Nephron (organoid): ENCODE measurements at regions not wholly inside any gene's neighbourhood (a gene's known extent, or its start where the extent isn't known, plus 50 kb on each side); places are given as distances from the start of the nearest gene placed in this dataset.

Experiments
- H3K27ac Mint-ChIP-seq, 3 experiments: 2 replicates each; pipeline ENCODE4 v1.8.0; 2020; ENCODE audit warnings: mixed read lengths in 3 of 3, mild to moderate bottlenecking in 2 of 3, moderate library complexity in 1 of 3
- H3K27me3 Mint-ChIP-seq: 2 replicates; pipeline ENCODE4 v1.8.0; 2021; ENCODE audit warnings: low read depth, mild to moderate bottlenecking, moderate library complexity, mixed read lengths
- H3K36me3 Mint-ChIP-seq: 2 replicates; pipeline ENCODE4 v1.8.0; 2020; ENCODE audit warnings: low read depth, mixed read lengths
- H3K4me1 Mint-ChIP-seq: 2 replicates; pipeline ENCODE4 v1.8.0; 2020; ENCODE audit warnings: mixed read lengths
- H3K4me3 Mint-ChIP-seq, 3 experiments: 2 replicates each; pipeline ENCODE4 v1.8.0; 2020; ENCODE audit warnings: mild to moderate bottlenecking in 3 of 3, mixed read lengths in 3 of 3, moderate library complexity in 2 of 3
- H3K9me3 Mint-ChIP-seq: 2 replicates; pipeline ENCODE4 v1.8.0; 2020; ENCODE audit warnings: mixed read lengths
- TF ChIP-seq, protein P1 (sequence below), 3 experiments: fragments of 200-600 bp; sonication (generic); IDR thresholded peaks; one replicate each; pipeline ENCODE4 v1.5.0; 2021; ENCODE audit warnings: antibody characterized with exemption in 3 of 3; ENCODE audit not compliant: unreplicated experiment in 3 of 3

DNA sequence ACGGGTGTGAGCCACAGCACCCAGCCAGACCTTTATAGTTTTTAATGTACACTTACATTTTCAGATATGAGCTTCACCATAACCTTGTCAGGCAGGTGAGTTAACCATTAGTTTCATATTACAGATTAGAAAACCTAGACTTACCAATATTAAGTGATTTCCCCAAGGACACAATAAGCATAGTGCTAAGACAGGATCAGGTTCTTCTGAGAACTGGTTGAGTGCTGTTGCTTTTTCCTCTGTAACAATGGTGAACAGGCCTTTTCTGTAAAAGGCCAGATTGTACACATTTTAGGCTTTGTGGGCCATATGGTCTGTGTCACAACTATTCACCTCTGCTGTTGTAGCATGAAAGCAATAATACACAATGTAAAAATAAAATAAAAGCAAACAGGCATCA is 332.0 kb downstream of the PIK3C3 start:
- TF ChIP-seq, protein P1, sequence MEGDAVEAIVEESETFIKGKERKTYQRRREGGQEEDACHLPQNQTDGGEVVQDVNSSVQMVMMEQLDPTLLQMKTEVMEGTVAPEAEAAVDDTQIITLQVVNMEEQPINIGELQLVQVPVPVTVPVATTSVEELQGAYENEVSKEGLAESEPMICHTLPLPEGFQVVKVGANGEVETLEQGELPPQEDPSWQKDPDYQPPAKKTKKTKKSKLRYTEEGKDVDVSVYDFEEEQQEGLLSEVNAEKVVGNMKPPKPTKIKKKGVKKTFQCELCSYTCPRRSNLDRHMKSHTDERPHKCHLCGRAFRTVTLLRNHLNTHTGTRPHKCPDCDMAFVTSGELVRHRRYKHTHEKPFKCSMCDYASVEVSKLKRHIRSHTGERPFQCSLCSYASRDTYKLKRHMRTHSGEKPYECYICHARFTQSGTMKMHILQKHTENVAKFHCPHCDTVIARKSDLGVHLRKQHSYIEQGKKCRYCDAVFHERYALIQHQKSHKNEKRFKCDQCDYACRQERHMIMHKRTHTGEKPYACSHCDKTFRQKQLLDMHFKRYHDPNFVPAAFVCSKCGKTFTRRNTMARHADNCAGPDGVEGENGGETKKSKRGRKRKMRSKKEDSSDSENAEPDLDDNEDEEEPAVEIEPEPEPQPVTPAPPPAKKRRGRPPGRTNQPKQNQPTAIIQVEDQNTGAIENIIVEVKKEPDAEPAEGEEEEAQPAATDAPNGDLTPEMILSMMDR (IDR thresholded peaks at IDR 0.05; ENCODE audit: unreplicated experiment in 3 of 3): no peak
- Mint-ChIP-seq H3K27me3 (no peaks in the 10 kb centered on the region), H3K36me3 (no peaks in the 10 kb centered on the region), H3K4me1 (no peaks in the 10 kb centered on the region), H3K9me3 (no peaks in the 10 kb centered on the region), H3K27ac (no peak overlapping the region), H3K4me3 (no peak overlapping the region)

- no peaks in the 10 kb centered on the region for H3K4me1 Mint-ChIP-seq
- H3K9me3 Mint-ChIP-seq: no peaks in the 10 kb centered on the region
- H3K4me3 Mint-ChIP-seq: no peak overlapping the region
- H3K36me3 Mint-ChIP-seq: no peaks in the 10 kb centered on the region
- H3K27ac Mint-ChIP-seq: no peak overlapping the region
- H3K27me3 Mint-ChIP-seq: no peaks in the 10 kb centered on the region
- TF ChIP-seq, protein P1 (IDR thresholded peaks at IDR 0.05; ENCODE audit: unreplicated experiment in 3 of 3): no peak
Measured at GRCh38 chr18:42288129-42288528, 333.1 kb downstream of the PIK3C3 start.

GRCh38 chr18:42289526-42289925 is 334.5 kb downstream of the PIK3C3 start:
- Mint-ChIP-seq H3K9me3 (no peaks in the 10 kb centered on the region), H3K27ac (no peak overlapping the region), H3K27me3 (no peaks in the 10 kb centered on the region), H3K36me3 (no peaks in the 10 kb centered on the region), H3K4me3 (no peak overlapping the region), H3K4me1 (no peaks in the 10 kb centered on the region)
- TF ChIP-seq, protein P1 (IDR thresholded peaks at IDR 0.05; ENCODE audit: unreplicated experiment in 3 of 3): no peak

DNA sequence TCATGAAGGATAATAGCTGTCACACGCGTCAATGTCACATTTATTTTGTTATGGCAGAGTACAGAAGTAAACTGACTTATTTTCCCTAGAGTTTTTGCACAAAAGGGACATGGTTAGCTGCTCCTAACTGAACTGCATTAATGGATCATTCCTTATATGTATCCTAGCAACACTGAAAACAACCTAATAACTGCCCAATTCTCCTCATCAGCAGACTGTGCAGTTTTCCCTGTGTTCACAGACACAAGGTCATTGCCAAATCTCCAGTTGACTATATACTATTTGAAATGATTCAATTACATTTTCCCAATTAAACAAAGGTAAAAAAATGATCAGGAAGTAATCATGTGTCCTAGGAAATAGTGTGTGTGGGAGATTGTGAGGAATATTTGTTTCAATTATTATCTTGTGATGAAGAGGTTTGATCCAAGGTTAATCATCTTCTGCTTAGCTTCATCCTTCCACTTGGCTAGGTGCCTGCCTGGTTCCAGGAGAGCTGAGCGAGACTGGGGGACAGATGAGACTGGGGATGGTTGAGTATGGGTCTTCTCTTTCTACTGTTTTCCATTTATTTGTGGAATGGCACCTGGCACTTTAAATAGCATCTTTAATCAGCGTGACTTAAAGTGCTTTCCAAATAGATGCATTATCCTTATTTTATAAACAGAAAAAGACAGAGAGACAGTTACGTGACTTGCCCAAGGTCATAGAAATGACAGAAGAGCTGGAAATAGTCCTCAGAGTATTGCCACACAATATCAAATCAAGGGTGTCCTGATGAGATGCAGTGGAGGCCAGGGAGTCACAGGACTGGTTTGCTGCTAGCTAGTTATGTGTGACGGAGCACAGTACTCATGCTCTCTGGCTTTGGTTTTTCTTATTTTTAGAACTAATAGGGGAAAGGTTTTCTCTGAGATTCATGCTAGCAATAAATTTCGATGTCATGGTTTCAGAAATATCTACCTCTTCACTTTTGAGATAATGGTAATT is 335.6 kb downstream of the PIK3C3 start:
- Mint-ChIP-seq H3K27ac (no peak overlapping the region), H3K4me1 (no peaks in the 10 kb centered on the region), H3K36me3 (no peaks in the 10 kb centered on the region), H3K4me3 (no peak overlapping the region), H3K27me3 (no peaks in the 10 kb centered on the region), H3K9me3 (no peaks in the 10 kb centered on the region)
- TF ChIP-seq, protein P1 (IDR thresholded peaks at IDR 0.05; ENCODE audit: unreplicated experiment in 3 of 3): no peak

DNA sequence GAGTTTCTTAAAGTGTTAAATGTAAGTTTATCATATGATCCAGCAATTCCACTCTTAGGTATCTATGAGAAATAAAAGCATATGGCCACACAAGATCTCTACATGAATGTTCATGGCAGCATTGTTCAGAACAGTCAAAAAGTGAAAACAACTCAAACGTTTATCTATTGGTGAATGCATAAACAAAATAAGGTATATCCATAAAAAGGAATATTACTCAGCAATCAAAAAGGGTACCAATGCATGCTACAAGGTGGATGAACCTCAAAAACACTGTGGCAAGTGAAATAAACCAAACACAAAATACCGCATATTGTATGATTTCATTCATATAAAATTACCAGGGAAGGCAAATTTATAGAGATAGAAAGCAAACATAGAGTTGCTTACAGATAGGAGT is 337.6 kb downstream of the PIK3C3 start:
- no peaks in the 10 kb centered on the region for H3K36me3 Mint-ChIP-seq
- TF ChIP-seq, protein P1 (IDR thresholded peaks at IDR 0.05; ENCODE audit: unreplicated experiment in 3 of 3): no peak
- no peak overlapping the region for H3K27ac Mint-ChIP-seq
- no peaks in the 10 kb centered on the region for H3K9me3 Mint-ChIP-seq
- H3K4me3 Mint-ChIP-seq: no peak overlapping the region
- H3K4me1 Mint-ChIP-seq: no peaks in the 10 kb centered on the region
- no peaks in the 10 kb centered on the region for H3K27me3 Mint-ChIP-seq

DNA sequence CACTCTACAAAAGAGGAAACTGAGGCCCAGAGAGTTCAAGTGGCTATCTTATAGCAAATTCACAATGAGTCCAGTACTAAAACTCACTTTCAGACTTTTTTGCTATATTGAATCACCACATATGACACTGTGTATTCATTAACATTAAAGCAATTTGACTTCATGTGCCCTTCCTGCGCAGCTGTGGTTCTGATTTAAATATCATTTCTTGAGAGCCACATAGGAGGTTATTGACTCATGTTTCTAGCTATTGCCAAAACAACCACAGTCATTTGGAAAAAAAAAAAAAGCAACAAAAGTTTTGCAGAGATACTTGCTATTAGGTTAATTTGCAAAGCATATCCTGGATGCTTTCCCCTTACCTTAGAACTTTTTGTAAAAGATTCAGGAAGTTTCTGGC is 341.2 kb downstream of the PIK3C3 start:
- Mint-ChIP-seq H3K27me3 (no peaks in the 10 kb centered on the region), H3K4me1 (peaks cover 9% of the 10 kb centered on the region), H3K4me3 (no peak overlapping the region), H3K36me3 (no peaks in the 10 kb centered on the region), H3K9me3 (no peaks in the 10 kb centered on the region), H3K27ac (no peak overlapping the region)
- TF ChIP-seq, protein P1 (IDR thresholded peaks at IDR 0.05; ENCODE audit: unreplicated experiment in 3 of 3): no peak
